Upper lobe of left lung (tissue), 4 donors: ENCODE measurements at regions not wholly inside any gene's neighbourhood (a gene's known extent, or its start where the extent isn't known, plus 50 kb on each side); places are given as distances from the start of the nearest gene placed in this dataset.

Source experiments
- CTCF ChIP-seq, 6 experiments: fragments of 450-650 bp in 4 of 6; fragments of 200-600 bp in 2 of 6; sonication (generic) in 2 of 6; IDR thresholded peaks; one replicate each; pipeline ENCODE4 v1.5.1; 2016 to 2019; ENCODE audit warnings: antibody characterized with exemption in 6 of 6
- POLR2AphosphoS5 ChIP-seq, 2 donors: sonication (generic); formaldehyde crosslinking; IDR thresholded peaks; one replicate each; pipeline ENCODE4 v1.5.1; 2017; ENCODE audit warnings: antibody characterized with exemption in 2 of 2

DNA sequence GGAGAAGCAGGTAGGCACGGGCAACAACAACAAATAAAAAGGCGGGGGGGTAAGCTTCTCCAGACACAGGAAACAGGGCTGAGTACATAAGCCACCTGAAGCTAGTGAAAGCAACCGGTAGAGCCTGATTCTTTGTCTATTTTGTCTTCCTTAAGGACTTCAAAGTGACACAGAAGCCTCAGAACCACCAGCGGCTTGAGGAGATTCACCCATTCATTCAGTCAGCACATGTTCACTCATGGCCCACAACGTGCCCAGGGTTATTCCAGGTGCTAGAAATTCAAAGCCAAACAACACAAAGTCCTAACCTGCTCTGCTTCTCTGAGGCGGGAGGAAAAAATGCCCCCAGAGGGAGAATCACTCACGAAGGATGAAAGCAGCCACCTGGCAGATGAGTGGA, 69.3 kb upstream of the C7orf33 start:
- TF ChIP-seq CTCF (IDR thresholded peaks at IDR 0.05) (no peak), POLR2AphosphoS5 (IDR thresholded peaks at IDR 0.05) (no peak)
